ENCODE measurements at regions not wholly inside any gene's neighbourhood (a gene's known extent, or its start where the extent isn't known, plus 50 kb on each side); places are given as distances from the start of the nearest gene placed in this dataset.

- TF ChIP-seq EZH2phosphoT487 (IDR thresholded peaks at IDR 0.05; ENCODE audit: insufficient read depth, low read depth) = no peak
- TF ChIP-seq EZH2 (IDR thresholded peaks at IDR 0.05; ENCODE audit: insufficient read depth, poor library complexity, severe bottlenecking) = no peak
These were observed 127.2 kb downstream of the NAV1 start for GRCh38 chr1:201666102-201666501.

Data from GM23248 (cell line).